RPMI7951 (cell line): ENCODE measurements at regions not wholly inside any gene's neighbourhood (a gene's known extent, or its start where the extent isn't known, plus 50 kb on each side); places are given as distances from the start of the nearest gene placed in this dataset.

Experiments used
- DNase-seq: peaks from one replicate; pipeline ENCODE4 v3.0.0-alpha.2; 2012; ENCODE audit warnings: low read depth

- DNase-seq: no peak
These were observed 155.8 kb upstream of the IGFBP7 start for GRCh38 chr4:57265831-57266582.

DNA sequence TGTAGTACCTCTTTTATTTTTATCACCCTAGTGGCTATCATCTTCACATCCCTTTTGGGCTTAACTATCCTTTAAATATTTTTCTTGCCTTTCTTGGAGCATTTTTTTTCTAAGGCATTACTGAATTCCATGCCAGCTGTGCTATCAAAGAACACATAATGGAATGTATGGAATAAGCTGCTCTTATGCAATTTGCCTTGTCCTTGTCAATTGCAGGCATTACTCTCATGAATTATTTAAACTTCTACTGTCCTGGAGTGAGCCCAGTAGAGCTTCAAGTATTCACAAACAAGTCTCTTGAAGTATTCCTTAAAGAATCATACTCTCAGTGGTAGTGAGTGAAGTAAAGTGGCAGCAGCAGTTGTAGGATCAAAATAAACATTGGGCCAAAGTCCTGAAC lies 144.6 kb upstream of the IGFBP7 start:
- no peak for DNase-seq

GRCh38 chr4:57249083-57249482 lies 138.9 kb upstream of the IGFBP7 start:
- DNase-seq: peak; percentile 71

GRCh38 chr4:57243076-57243475 lies 132.9 kb upstream of the IGFBP7 start:
- DNase-seq: no peak

DNA sequence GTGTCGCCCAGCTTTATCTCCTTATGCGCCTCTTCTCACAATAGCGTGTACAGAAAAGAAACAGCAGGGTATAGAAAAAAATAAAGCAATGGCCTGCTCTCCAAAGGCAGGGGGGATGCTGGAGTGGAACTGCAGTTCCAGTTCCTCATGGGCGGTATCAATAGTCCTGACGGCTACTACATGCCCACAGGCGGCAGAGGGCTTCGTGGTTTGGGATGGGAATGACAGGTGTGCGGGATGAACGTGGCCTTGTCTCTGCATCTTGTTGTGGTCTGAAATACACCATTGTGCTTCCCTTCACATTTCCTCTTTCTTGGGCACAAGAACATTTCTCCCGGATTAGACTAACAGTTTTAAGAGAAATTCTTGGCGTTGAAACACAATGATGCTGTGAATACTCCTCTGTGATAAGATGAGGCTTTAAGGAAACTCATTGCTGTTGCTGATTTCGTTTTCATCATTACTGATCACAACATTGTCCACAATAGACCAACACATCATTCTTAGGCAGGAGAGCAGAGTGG lies 124.1 kb upstream of the IGFBP7 start:
- no peak for DNase-seq

GRCh38 chr4:57233386-57233785 lies 123.2 kb upstream of the IGFBP7 start:
- peak; percentile 16 for DNase-seq

DNA sequence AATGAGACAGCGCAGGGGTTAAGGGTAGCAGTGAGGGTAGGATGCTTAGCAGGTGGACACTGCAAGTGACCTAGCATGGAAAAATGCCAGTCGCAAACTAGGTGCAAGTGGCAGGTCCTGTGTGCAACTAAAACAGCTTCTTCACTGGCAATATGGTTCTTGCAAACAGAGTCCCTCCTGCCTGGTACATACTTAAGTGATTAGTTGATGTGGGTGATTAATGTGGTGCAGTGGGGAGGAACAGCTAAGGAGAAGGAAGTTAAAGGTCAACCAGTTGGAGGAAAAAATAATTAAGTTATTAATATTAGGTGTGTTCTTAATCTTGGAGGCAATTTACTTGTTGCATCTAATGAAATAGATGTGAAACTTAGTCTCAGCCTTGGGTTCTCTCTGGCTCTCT lies 121.6 kb upstream of the IGFBP7 start:
- no peak for DNase-seq

DNA sequence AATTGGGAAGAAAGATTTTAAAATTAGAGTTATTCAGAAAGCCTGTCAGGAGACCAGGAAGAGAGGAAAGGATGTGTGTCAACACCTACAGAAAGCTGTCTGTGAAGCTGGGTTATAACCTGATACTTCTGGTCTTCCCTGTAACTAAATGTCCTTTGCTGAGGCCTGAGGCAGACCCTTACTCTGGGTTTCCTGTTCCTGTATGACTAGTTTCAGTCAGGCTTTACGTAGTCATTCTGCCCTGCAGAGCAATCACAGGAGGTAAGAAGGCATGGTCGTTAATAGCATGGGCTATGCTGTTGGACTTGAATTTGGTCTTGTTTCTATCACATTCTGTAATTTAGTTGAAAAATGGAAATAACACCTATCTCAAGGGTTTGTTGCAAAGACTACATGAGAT lies 110.5 kb upstream of the IGFBP7 start:
- no peak for DNase-seq

DNA sequence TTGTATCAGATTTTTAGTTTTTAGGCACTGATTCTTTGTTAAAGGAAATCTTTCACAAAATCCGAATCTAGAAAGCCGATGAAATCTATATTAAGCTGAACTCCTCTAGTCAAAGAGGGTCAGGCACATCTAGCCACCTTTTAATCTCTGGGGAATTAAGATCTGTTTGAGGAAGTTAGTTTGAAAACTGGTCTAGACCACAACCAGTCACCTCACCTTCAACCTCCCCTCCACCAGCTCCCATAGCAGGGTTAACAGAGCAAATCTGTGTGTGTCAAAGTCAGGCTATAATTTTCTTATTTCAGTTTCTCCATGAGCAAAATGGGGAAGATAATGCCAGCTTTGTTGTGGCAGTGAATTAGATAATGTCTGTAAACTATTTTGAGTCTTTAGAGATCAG lies 110.0 kb upstream of the IGFBP7 start:
- DNase-seq: no peak

DNA sequence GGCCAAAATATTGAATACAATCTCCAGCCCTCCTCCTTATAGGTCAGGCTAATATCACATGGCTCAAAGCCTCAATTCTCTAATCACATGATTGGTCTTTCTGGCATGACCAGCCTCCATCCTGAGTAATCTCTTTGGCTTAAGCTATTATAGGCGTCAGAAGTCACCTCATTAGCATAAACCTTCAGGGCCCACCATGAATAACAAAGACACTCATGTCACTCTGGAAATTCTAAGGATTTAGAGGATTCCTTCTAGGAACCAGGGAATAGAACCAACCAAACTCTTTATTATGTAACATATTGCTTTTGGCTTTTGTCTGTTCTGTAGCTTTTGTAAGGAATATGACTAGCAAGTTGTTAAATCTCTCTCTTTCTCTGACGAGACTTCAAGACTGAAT lies 109.2 kb upstream of the IGFBP7 start:
- no peak for DNase-seq

- DNase-seq: no peak
These were observed 104.6 kb upstream of the IGFBP7 start for GRCh38 chr4:57214654-57215411.

GRCh38 chr4:57211131-57211530 lies 100.9 kb upstream of the IGFBP7 start:
- DNase-seq: peak; percentile 9

- no peak for DNase-seq
These were observed 96.0 kb upstream of the IGFBP7 start for GRCh38 chr4:57206172-57206571.

GRCh38 chr4:57205580-57205979 lies 95.4 kb upstream of the IGFBP7 start:
- no peak for DNase-seq

DNA sequence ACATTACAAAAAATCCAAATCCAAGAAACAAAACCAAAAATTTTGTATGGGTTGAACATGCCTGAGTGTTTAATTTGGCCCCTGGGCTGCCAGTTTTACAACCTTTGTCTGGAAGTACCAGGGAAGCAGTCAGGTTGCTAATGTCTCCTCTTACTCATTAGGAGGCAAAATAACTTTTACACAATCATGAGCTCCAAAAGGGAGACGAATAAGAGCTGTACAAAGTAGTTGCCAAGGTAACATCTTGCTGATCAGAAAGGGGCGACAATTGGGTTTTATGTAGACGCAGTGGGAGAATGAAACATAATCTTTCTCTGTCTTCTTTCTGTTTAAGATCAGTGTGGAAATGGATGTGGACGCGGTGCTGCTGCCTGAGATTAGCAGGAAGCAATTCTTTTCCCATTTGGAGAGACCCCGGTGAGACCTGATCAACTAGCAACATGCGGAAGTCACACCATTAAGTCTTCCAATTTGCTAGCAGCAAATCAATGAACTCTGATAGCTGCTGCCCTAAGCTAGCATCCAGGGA lies 90.7 kb upstream of the IGFBP7 start:
- no peak for DNase-seq

- DNase-seq: no peak
These were observed 89.1 kb upstream of the IGFBP7 start for GRCh38 chr4:57199267-57199666.

GRCh38 chr4:57195622-57196021 lies 85.4 kb upstream of the IGFBP7 start:
- no peak for DNase-seq

- DNase-seq: no peak
These were observed 84.0 kb upstream of the IGFBP7 start for GRCh38 chr4:57194068-57194611.

DNA sequence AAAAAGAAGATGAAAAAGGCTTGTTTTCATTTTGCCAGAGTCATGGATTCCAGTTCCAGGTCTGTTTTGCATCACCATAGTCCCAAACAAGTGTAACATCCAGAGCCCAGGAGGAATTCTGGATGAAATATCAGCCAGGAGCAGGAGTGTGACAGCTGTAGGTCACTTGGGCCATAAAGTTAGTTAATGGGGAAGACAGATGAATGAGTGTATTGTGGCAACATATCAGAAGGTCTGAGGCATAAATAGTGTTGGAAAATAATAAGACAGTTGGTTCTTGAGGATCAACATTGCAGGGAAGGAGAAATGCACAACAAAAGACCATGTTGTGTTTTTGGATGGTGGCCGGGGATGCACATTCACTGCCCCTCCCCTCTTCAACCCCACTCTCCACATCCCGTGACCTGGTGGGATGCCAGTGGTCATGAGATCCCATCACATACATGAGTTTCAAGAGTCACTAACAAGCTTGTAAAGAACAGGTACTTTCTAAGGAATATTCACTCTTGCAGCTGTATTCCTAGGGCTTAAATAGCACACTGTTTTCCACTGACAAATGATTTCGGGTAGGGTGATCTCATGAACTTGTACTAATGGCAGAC lies 83.1 kb upstream of the IGFBP7 start:
- DNase-seq: no peak

GRCh38 chr4:57191523-57192034 lies 81.4 kb upstream of the IGFBP7 start:
- DNase-seq: no peak

GRCh38 chr4:57190601-57191481 lies 80.7 kb upstream of the IGFBP7 start:
- peak; percentile 36 for DNase-seq
